ENCODE measurements at regions not wholly inside any gene's neighbourhood (a gene's known extent, or its start where the extent isn't known, plus 50 kb on each side); places are given as distances from the start of the nearest gene placed in this dataset.
"Not testable (repeated sequence)": the region's sequence is repeated elsewhere in the genome, so short reads cannot be mapped to it uniquely, and the experiment has no call there.

DNA sequence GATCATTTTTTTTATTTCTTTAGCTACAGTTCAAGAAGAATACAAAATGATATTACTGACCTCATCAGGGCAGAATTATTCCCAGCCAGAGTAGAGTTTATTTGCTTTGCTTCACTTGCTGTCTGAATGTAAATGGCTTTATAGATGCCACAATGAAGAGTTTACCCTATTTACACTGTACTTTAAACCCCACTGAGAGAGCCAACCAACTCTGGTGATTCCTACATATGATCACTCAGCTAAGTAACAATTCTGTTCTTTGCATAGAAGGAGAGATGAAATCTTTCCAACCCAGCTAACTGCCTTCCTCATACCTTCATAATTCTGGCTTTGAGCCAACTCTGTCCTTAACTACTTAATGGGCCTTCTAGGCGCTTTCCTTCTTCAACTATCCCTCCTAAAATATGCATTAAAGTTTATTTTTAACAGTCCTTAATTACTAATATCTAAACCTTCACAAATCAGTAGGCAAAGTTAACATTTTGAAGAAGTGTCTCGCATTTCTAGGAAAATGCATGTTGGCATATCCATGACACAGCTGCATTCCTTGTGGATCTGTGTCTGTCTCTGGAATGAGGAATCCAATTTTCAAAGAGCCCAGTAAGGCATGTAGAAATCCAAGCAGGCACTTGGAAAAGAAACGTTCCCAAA, 284.8 kb upstream of the GRAMD2B start:
- H3K4me3 Mint-ChIP-seq: no peak overlapping the region
- peaks cover 10% of the 10 kb centered on the region for H3K9me3 Mint-ChIP-seq (ENCODE audit: insufficient read depth)
- ChIA-PET POLR2A (no interaction called here), CTCF (no interaction called here)
- H3K4me1 Mint-ChIP-seq (ENCODE audit: low read depth): no peaks in the 10 kb centered on the region
- H3K27ac Mint-ChIP-seq: no peak overlapping the region
- H3K36me3 Mint-ChIP-seq (ENCODE audit: low read depth): no peaks in the 10 kb centered on the region
- ATAC-seq (no peak), DNase-seq (no peak)
- no peaks in the 10 kb centered on the region for H3K27me3 Mint-ChIP-seq (ENCODE audit: low read depth)

DNA sequence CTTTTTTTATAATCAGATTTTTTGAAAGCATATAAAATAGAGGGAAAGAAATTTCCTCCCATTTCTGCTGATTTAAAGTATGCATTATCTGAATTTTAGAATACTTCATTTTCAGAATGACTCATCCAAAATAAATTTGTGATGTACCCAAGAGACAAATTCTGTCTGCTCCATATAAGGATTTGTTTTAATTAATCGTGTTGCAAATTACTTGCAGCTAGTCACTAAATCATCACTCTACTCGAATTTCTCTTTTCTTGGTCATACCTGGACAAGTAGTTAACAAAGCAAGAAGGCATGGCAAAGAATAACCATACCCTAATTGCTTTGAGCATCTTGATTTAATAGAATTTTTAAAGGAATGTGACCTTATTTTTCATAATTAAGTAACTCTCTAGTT, 284.1 kb upstream of the GRAMD2B start:
- CTCF ChIA-PET: no interaction called here
- no peak for ATAC-seq
- H3K4me1 Mint-ChIP-seq (ENCODE audit: low read depth): no peaks in the 10 kb centered on the region
- DNase-seq: no peak
- peaks cover 10% of the 10 kb centered on the region for H3K9me3 Mint-ChIP-seq (ENCODE audit: insufficient read depth)
- H3K36me3 Mint-ChIP-seq (ENCODE audit: low read depth): no peaks in the 10 kb centered on the region
- no peak overlapping the region for H3K27ac Mint-ChIP-seq
- no peak overlapping the region for H3K4me3 Mint-ChIP-seq
- POLR2A ChIA-PET: no interaction called here
- no peaks in the 10 kb centered on the region for H3K27me3 Mint-ChIP-seq (ENCODE audit: low read depth)

DNA sequence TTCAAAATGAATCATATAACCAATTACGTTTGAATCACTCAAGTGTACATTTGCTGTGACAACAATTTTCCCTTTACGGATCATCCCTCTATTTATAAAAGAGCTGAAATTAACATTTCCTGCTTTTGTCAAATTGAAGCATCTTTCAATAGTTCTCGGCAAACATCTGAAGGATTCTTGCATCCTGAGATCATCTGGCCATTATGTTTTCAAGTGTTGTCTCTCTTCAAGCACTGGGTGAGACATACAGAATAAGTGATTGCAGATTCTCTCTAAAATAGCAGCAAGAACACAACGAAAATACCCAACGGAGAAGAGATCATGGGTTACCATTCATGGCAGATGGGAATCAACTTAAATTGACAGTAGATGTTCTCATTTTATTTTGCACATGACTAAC, 283.4 kb upstream of the GRAMD2B start:
- Mint-ChIP-seq H3K27me3 (ENCODE audit: low read depth) (no peaks in the 10 kb centered on the region), H3K4me1 (ENCODE audit: low read depth) (no peaks in the 10 kb centered on the region), H3K4me3 (no peak overlapping the region), H3K36me3 (ENCODE audit: low read depth) (no peaks in the 10 kb centered on the region), H3K27ac (no peak overlapping the region), H3K9me3 (ENCODE audit: insufficient read depth) (peaks cover 10% of the 10 kb centered on the region)
- ATAC-seq (no peak), DNase-seq (no peak)
- POLR2A ChIA-PET: no interaction called here
- CTCF ChIA-PET: no interaction called here

DNA sequence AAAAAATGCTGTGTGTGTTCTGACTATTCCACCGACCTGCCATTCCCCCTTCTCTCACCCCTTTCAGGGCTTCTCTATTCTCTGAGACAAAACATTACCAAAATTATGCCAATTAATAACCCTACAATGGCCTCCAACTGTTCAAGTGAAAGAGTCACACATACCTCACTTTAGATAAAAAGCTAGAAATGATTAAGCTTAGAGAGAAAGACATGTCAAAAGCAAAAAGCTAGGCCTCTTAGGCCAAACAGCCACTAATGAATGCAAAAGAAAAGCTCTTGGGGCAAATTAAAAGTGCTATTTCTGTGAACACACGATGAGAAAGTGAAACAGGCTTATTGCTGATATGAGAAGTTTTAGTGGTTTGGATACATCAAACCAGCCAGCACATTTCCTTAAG, 279.6 kb upstream of the GRAMD2B start:
- Mint-ChIP-seq H3K9me3 (ENCODE audit: insufficient read depth) (peaks cover 10% of the 10 kb centered on the region), H3K27ac (no peak overlapping the region), H3K4me1 (ENCODE audit: low read depth) (no peaks in the 10 kb centered on the region), H3K27me3 (ENCODE audit: low read depth) (no peaks in the 10 kb centered on the region), H3K4me3 (no peak overlapping the region), H3K36me3 (ENCODE audit: low read depth) (no peaks in the 10 kb centered on the region)
- ChIA-PET CTCF (no interaction called here), POLR2A (no interaction called here)
- ATAC-seq: no peak
- DNase-seq: no peak

DNA sequence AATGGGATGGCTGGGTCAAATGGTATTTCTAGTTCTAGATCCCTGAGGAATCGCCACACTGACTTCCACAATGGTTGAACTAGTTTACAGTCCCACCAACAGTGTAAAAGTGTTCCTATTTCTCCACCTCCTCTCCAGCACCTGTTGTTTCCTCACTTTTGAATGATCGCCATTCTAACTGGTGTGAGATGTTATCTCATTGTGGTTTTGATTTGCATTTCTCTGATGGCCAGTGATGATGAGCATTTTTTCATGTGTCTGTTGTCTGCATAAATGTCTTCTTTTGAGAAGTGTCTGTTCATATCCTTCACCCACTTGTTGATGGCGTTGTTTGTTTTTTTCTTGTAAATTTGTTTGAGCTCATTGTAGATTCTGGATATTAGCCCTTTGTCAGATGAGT, 272.9 kb upstream of the GRAMD2B start:
- H3K4me1 Mint-ChIP-seq (ENCODE audit: low read depth); H3K27me3 Mint-ChIP-seq (ENCODE audit: low read depth); H3K4me3 Mint-ChIP-seq; DNase-seq; POLR2A ChIA-PET; H3K36me3 Mint-ChIP-seq (ENCODE audit: low read depth); H3K9me3 Mint-ChIP-seq (ENCODE audit: insufficient read depth); ATAC-seq; H3K27ac Mint-ChIP-seq; CTCF ChIA-PET: not testable (repeated sequence)

DNA sequence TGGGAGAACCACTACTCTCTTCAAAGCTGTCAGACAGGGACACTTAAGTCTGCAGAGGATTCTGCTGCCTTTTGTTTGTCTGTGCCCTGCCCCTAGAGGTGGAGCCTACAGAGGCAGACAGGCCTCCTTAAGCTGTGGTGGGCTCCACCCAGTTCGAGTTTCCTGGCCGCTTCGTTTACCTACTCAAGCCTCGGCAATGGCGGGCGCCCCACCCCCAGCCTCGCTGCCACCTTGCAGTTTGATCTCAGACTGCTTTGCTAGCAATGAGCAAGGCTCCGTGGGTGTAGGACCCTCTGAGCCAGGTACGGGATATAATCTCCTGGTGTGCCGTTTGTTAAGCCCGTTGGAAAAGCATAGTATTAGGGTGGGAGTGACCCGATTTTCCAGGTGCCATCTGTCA, 267.9 kb upstream of the GRAMD2B start:
- H3K9me3 Mint-ChIP-seq (ENCODE audit: insufficient read depth); H3K27me3 Mint-ChIP-seq (ENCODE audit: low read depth); ATAC-seq; H3K27ac Mint-ChIP-seq; H3K4me3 Mint-ChIP-seq; CTCF ChIA-PET; POLR2A ChIA-PET; DNase-seq; H3K36me3 Mint-ChIP-seq (ENCODE audit: low read depth); H3K4me1 Mint-ChIP-seq (ENCODE audit: low read depth): not testable (repeated sequence)

DNA sequence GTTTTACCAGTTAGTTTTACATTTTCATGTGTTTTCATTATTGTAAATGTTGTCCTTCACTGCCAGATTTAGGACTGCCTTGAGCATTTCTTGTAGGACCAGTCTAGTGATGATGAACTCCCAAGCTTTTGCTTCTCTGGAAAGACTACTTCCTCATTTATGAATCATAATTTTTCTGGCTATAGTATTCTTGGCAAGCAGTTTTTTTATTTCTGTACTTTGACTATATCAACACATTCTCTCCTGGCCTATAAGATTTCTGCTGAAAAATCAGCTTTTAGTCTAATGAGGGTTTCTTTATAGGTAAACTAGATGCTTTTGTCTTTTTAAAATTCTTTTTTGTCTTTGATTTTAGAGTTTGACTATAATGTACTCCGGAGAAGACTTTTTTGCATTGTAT, 256.8 kb upstream of the GRAMD2B start:
- CTCF ChIA-PET: no interaction called here
- Mint-ChIP-seq H3K4me1 (ENCODE audit: low read depth) (no peaks in the 10 kb centered on the region), H3K27me3 (ENCODE audit: low read depth) (no peaks in the 10 kb centered on the region), H3K27ac (no peak overlapping the region), H3K36me3 (ENCODE audit: low read depth) (no peaks in the 10 kb centered on the region), H3K4me3 (no peak overlapping the region), H3K9me3 (ENCODE audit: insufficient read depth) (peaks cover 15% of the 10 kb centered on the region)
- POLR2A ChIA-PET: no interaction called here
- DNase-seq (no peak), ATAC-seq (no peak)

DNA sequence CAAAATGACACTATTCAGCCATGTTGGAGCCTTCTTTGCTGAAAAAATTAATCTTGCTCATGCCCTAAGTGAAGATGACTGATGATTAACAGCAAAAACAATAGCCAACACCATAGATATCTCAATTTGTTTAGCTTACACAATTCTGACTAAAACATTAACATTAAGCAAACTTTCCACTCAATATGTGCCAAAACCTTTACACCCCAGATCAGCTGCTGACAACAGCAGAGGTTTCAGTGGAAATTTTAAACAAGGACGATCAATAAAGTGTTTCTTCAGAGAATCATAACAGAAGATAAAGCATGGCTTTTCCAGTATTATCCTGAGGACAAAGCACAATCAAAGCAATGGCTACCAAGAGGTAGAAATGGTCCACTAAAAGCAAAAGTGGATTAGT, 254.4 kb upstream of the GRAMD2B start:
- peaks cover 15% of the 10 kb centered on the region for H3K9me3 Mint-ChIP-seq (ENCODE audit: insufficient read depth)
- CTCF ChIA-PET: no interaction called here
- no peaks in the 10 kb centered on the region for H3K4me1 Mint-ChIP-seq (ENCODE audit: low read depth)
- no peak overlapping the region for H3K4me3 Mint-ChIP-seq
- no peaks in the 10 kb centered on the region for H3K27me3 Mint-ChIP-seq (ENCODE audit: low read depth)
- no peak for ATAC-seq
- POLR2A ChIA-PET: no interaction called here
- no peak overlapping the region for H3K27ac Mint-ChIP-seq
- no peak for DNase-seq
- no peaks in the 10 kb centered on the region for H3K36me3 Mint-ChIP-seq (ENCODE audit: low read depth)

DNA sequence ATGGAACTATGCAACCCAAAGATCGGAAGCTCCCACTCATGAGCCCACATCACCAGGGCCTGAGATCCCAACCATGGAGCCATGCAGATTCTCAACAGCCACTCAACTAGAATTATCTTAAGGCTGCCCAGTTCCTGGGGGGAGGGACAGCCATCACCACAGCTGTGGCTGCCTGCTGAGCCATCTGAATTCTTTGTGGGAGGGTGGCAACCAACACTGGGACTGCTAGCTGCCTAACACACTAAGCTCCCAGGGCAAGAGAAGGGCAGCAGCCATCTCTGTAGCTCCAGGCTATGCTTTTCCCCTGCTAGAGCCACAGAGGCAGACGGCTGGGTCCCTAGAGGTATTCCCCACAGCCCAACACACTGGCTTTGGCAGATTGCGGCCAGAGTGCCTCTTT, 251.3 kb upstream of the GRAMD2B start:
- Mint-ChIP-seq H3K4me3 (no peak overlapping the region), H3K9me3 (ENCODE audit: insufficient read depth) (peaks cover 7% of the 10 kb centered on the region), H3K4me1 (ENCODE audit: low read depth) (no peaks in the 10 kb centered on the region), H3K36me3 (ENCODE audit: low read depth) (no peaks in the 10 kb centered on the region), H3K27ac (no peak overlapping the region), H3K27me3 (ENCODE audit: low read depth) (no peaks in the 10 kb centered on the region)
- ChIA-PET POLR2A (no interaction called here), CTCF (no interaction called here)
- no peak for DNase-seq
- no peak for ATAC-seq

DNA sequence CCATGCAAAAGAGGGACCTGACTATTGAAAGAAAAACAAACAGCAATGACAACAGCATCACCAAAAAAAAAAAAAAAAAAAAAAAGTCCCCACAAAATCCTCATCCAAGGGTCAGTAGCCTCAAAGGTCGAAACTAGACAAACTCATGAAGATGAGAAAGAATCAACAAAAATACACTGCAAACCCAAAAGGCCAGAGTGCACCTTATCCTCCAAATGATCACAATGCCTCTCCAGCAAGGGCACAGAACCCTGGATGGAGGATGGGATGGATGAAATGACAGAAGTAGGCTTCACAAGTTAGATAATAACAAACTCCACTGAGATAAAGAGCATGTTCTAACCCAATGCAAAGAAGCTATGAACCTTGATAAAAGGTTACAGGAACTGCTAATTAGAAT, 250.4 kb upstream of the GRAMD2B start:
- no peak overlapping the region for H3K4me3 Mint-ChIP-seq
- ATAC-seq (no peak), DNase-seq (no peak)
- H3K4me1 Mint-ChIP-seq (ENCODE audit: low read depth): no peaks in the 10 kb centered on the region
- no peaks in the 10 kb centered on the region for H3K36me3 Mint-ChIP-seq (ENCODE audit: low read depth)
- POLR2A ChIA-PET: no interaction called here
- CTCF ChIA-PET: no interaction called here
- no peaks in the 10 kb centered on the region for H3K9me3 Mint-ChIP-seq (ENCODE audit: insufficient read depth)
- H3K27me3 Mint-ChIP-seq (ENCODE audit: low read depth): no peaks in the 10 kb centered on the region
- H3K27ac Mint-ChIP-seq: no peak overlapping the region

DNA sequence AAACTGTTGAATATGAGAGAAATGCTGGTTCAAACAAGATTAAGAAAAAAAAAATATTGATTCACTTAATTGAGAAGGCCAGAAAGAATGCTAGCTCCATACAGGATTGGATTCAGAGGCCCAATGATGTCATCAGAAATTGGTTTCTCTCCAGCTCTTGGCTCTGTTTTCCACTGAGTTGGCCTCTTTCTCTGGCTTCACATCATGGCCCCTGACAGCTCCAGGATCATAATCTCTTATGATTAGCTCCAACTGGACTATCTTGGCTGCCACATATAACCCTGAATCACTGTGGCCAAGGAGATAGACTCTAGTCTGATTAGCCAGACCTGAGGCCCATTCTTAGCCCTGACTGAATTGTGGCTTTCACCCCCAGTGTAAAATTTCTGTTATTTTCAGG, 244.7 kb upstream of the GRAMD2B start:
- POLR2A ChIA-PET: no interaction called here
- DNase-seq: no peak
- CTCF ChIA-PET: no interaction called here

DNA sequence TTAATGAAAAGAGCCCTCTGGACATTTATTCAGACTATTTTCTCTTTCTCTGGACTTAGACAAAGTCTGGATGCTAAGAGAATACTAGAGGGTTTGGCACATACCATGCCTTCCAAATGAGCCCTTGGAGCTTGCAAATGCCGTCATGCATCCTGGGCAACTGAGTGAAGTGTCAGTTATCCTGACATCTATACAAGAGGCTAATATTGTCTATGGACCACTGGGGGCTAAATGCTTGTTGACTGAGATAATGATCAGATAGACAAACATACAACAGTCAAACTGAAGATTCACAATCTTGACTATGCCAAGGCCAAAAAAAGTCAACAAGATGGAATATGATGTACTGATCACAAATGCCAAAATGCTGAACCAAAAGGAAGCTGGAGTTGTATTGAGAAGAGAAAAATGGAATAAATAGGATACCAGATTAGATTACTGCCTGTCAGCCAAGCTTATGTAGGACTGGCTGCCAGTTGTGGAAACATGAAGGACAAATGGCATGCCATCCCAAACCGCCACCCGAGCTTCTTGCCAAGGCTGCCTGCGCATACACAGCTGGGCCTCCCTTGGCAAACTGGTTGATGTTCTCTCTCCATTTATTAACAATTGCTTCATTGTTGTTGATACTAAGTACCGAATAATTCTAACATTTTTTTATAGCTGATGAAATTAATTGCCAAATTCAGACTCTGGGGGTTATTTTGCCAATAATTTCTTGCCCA, 240.1 kb upstream of the GRAMD2B start:
- DNase-seq: no peak
- POLR2A ChIA-PET: no interaction called here
- CTCF ChIA-PET: no interaction called here

More for the DNA sequence above, 244.7 kb upstream of the GRAMD2B start:
- no peaks in the 10 kb centered on the region for H3K9me3 Mint-ChIP-seq (ENCODE audit: insufficient read depth)
- H3K4me3 Mint-ChIP-seq: no peak overlapping the region
- no peaks in the 10 kb centered on the region for H3K27me3 Mint-ChIP-seq (ENCODE audit: low read depth)
- H3K36me3 Mint-ChIP-seq (ENCODE audit: low read depth): no peaks in the 10 kb centered on the region
- H3K4me1 Mint-ChIP-seq (ENCODE audit: low read depth): no peaks in the 10 kb centered on the region
- no peak for ATAC-seq
- no peak overlapping the region for H3K27ac Mint-ChIP-seq

DNA sequence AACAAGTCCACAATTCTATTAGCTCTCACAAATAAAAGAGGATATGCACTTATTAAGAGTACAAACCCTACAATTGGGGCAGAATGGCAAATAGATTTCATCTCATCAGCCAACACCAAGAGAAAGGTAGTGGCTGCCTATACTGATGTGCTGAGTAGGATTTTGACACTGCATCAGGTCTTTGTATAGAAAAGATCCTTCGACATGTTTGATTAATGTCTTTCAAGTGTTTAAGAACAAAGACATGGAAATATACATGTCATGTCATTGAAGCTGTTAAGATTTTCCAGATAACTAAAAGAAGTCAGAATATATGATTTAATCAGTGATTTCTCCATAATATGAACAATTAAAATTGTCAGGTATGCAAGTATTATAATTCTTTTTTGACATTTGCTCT, 238.7 kb upstream of the GRAMD2B start:
- Mint-ChIP-seq H3K36me3 (ENCODE audit: low read depth) (no peaks in the 10 kb centered on the region), H3K9me3 (ENCODE audit: insufficient read depth) (no peaks in the 10 kb centered on the region), H3K27me3 (ENCODE audit: low read depth) (no peaks in the 10 kb centered on the region), H3K4me1 (ENCODE audit: low read depth) (no peaks in the 10 kb centered on the region), H3K4me3 (no peak overlapping the region), H3K27ac (no peak overlapping the region)
- POLR2A ChIA-PET: no interaction called here
- CTCF ChIA-PET: interaction anchor here (0.6 kb wide), 1 partner anchor 172 kb away, joined by 3 read pairs; no protein-coding TSS in a partner anchor
- DNase-seq (no peak), ATAC-seq (no peak)

More for the DNA sequence above, 240.1 kb upstream of the GRAMD2B start:
- Mint-ChIP-seq H3K36me3 (ENCODE audit: low read depth) (no peaks in the 10 kb centered on the region), H3K27ac (no peak overlapping the region), H3K4me1 (ENCODE audit: low read depth) (no peaks in the 10 kb centered on the region), H3K27me3 (ENCODE audit: low read depth) (no peaks in the 10 kb centered on the region), H3K4me3 (no peak overlapping the region), H3K9me3 (ENCODE audit: insufficient read depth) (no peaks in the 10 kb centered on the region)
- no peak for ATAC-seq
